GF-D8 (cell line): ENCODE measurements at regions not wholly inside any gene's neighbourhood (a gene's known extent, or its start where the extent isn't known, plus 50 kb on each side); places are given as distances from the start of the nearest gene placed in this dataset.

Experiments
- DNase-seq: peaks from one replicate; lab custom pipeline; 2025; lab: John Stamatoyannopoulos, UW

DNA sequence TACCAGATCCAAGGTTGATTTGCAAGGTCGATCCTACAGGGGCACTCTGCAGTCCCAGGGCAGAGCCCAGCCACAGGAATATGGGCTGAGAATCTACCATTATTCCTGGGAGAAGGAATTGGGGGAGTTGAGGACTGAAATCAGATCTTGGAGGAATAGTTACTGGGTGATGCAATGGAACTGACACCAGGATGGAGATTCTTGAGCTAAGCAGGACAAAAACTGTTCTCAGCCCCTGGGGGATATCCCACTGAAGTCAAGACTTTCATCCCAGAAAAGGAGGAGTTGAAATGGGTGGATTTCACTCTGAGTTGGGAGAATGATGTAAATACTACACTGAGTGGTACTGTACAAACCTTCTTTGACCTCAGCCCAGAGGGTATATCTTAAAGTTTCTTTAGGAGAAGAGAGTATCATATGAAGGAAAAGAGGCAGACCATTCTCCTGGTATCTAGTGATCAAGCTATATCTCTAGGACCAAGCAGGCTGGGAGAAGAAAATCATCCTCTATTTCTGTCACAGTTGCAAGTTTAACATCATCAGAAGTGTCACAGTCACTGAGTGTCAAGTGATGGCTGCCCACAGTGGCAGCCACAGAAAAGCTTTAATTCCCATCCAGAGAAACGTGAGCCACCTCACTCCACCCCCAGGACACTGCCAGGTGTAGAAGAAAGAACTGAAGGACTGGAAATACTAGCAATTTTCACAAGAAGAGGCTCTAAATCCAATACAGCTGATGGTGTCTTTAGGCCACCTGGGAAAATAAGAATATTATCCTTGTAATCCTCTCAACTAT is 181.9 kb downstream of the NUAK1 start:
- no peak for DNase-seq

DNA sequence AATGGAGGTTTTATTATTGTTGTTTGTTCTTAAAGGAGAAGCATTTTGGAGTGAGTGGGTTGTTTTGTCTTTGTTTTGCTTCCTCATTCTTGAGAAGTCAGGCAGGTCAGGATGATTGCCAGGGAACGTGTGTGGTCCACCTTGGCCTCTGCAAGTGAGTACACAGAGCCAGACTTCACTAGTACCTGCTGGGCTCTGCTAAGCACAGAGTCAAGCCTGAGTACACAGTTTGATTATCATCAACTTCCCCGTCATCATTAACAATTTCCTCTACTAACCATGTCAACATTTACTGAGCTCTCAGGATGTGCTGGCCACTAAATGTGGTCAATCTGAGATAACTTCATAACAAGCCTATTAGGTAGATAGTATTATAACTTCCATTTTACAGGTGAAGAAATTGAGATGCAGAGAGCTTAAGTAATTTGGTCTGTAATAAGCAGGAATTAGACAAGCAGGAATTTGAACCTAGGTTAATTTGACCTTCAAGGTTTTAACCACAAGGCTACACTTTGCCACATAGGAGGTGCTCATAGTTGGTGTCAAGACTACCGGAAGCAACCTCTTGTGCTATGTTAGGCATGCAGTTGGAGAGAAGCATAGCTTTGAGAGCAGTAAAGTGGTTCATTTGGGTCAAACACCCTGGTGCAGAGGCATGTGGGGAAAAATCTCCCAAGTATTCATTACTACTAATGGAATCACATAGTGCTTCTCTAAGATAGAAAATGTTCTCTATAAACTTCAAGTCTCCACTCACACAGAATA is 178.3 kb downstream of the NUAK1 start:
- DNase-seq: no peak

DNA sequence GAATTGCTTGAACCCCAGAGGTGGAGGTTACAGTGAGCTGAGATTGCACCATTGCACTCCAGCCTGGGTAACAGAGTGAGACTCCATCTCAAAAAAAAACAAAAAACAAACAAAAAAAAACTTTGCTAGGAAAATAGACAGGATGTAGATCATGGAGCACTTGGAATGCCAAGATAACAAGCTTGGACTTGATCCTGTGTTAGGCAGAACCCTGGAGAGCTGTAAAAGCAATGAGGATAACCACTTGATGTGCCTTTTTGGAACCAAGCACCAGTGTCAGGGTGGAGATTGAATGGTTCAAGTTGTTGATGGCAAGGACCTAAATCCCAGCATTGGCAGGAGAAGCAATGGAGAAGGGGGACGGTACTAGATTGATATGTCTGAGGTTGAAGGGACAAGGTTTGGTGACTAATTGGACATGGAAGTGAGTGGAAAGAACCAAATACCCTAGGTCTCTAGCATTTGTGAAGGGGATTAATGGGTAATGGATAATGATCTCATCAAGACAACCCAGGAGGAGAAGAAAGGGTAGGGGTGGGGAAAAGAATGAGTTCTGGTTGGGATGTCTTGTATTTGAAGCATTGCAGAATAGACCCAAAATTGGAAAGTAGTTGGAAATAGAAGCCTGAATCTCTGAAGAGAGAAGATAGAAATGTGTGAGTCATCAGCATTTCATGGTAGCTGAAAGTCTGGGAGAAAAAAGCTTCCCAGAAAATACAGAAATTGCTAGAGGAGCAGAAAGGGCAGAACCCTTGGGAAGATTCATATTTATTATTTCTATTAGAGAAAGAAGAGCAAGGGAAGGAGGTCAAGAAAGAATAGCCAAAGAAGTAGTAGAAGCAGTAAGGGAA is 176.7 kb downstream of the NUAK1 start:
- DNase-seq: no peak

DNA sequence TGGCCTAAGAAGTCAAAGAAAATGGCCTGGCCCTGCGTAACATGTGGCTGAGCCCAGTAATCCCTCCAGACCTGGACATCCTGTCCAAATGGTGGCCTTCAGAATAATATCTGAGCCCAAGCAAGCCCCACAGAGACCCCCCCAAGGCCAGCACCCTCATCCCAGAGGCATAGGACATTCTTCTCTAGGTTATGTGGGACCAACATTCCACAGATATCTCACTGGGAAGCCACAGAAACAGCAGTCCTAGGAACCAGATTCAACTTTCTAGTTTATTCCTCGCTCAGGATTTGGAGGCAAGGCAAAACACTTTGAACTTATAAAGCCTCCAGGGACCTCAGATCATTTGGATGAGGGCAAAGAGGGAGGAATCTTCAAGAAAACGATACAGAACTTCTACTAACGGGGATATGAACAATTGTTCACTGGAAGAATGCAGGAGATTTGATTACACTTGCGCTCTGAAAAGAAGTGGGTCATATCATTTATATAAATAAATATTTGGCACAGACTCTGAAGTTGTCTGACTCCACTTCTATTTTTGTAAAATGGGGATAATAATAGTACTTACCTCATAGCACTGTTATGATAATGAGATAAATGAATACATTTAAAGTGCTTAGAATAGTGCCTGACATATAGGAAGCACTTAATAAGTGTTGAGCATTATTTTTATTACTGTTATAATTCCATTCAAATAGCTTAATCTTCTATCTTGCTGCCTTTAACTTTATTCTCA is 171.5 kb downstream of the NUAK1 start:
- DNase-seq: no peak

- DNase-seq: no peak
Observed at GRCh38 chr12:105968025-105968424, 170.7 kb downstream of the NUAK1 start.

DNA sequence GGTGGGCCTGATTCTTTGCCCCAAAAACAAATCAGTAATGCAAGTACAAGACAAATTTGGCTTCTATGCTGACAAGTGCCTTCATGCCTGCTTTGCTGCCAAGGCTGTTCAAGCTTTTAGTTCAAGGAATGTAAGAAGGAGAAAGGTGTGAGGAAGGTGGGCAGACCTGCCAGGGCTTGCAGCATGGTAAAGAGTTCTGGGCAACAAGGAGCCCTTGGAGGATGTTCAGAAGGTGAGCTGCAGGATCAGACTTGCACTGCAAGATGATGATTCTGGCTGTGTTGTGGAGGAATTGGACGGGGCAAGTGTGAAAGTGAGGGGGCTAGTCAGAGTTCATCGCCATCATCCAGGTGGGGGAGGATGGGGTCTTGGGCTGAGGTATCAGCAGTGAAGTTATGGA is 167.9 kb downstream of the NUAK1 start:
- no peak for DNase-seq

GRCh38 chr12:105974738-105975137 is 164.0 kb downstream of the NUAK1 start:
- no peak for DNase-seq

DNA sequence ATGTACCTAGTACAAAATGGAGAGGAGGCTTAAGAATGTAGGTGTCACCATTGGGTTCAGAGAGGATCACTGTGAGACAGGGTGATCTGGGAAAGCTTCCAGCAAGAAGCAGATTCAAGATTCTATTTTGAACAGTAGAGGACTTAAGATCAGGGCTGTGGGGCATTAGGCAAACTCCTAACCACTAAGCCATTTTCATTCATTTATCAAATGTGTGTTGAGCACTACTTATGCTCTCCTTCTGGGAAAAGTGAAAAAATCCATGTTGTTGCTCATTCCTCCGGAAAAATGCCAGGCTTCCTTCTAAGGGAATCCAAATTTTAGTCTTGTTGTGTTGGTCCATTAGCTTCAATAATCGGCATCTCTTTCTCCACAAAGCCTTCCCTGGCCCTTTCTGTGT is 163.4 kb downstream of the NUAK1 start:
- no peak for DNase-seq

DNA sequence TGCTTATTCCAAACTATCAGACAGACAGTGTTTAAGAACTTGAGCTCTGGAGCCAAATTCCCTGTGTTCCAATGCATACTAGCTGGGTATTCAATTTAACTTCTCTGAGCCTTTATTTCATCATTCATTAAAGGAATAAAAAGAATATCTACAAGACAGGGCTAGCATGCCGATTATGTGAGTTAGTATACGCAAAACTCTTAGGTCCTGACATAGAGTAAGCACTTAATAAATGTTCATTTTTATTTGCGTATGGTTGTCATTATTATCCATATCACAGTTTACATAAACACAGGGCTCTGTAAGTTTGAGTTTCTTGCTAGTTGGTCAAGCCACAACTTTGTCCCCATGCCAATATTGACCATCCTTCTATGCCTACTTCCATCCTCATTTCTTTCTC is 161.5 kb downstream of the NUAK1 start:
- DNase-seq: no peak

- no peak for DNase-seq
Observed at GRCh38 chr12:105977652-105978051, 161.1 kb downstream of the NUAK1 start.

DNA sequence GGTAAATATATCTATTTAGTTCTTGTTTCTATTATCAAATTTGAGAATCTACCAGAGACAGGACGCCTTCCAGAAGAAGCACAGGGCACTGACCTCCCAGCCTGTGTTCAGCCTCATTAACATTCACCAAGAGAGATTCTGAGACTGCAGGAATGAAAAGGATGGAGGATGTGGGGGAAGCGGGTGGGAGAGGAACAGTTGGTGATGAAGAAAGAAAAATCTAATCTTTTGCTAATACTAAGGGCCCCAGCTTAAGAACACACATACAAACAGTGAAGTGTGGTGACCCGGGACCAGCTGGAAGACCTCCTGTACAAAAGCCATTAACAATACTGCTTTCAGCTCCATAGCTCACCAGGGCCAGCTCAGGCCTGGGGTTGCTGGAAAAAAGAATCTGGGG is 160.5 kb downstream of the NUAK1 start:
- DNase-seq: no peak

DNA sequence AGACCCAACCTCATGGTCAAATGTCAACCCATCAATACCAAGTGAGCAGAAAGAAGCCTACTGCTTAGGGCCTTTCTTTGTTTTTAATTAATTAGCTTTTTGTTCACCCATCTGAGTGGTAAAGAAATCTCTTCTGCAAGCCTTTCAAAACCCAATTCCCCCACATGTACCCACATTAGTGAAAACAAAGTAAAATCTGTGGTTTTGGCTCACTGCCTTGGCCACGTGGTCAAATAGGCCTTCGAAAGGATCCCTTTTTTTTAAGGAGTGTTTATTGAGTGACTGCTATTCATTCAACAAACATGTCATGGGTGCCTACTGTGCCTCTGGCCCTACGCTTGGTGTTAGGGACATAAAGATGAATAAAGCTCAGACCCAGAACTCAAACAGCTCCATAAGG is 160.1 kb downstream of the NUAK1 start:
- DNase-seq: no peak

DNA sequence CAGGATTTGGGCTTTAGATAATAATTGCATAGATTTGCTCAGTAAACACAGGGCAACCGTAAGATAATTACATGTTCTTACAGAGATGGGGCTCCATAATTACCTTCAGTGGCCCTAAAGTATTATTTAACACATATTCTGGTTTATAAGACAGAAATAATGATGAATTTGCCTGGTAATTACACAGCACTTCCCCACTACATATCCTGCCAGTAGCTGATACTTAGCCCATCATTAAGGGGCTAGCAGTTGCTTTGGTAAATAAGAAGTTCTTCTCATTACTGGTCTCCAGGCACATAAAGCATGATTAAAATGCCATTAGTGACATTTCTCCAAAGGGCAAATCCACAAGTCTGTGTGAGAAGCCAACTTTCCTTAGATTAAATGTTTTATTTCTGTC is 158.7 kb downstream of the NUAK1 start:
- no peak for DNase-seq

- no peak for DNase-seq
Observed at GRCh38 chr12:105980533-105980932, 158.2 kb downstream of the NUAK1 start.

DNA sequence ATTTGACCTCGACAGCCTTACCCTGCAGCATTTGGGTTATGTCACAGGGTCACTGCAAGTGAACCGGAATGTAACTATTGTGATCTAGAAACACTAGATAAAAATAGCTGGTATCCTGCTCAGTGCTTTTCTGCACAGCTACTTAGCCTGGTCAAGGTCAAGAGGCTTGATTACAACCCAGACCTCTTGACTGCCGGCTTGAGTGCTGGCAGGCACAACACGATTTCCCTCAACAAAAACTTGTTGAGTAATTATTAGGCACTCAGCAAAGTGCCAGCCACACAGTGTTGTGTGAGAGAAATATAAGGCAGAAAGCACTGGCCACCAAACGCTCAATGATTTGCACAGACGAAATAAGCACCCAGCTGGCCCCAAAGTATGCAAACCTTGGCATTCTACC is 156.7 kb downstream of the NUAK1 start:
- no peak for DNase-seq

DNA sequence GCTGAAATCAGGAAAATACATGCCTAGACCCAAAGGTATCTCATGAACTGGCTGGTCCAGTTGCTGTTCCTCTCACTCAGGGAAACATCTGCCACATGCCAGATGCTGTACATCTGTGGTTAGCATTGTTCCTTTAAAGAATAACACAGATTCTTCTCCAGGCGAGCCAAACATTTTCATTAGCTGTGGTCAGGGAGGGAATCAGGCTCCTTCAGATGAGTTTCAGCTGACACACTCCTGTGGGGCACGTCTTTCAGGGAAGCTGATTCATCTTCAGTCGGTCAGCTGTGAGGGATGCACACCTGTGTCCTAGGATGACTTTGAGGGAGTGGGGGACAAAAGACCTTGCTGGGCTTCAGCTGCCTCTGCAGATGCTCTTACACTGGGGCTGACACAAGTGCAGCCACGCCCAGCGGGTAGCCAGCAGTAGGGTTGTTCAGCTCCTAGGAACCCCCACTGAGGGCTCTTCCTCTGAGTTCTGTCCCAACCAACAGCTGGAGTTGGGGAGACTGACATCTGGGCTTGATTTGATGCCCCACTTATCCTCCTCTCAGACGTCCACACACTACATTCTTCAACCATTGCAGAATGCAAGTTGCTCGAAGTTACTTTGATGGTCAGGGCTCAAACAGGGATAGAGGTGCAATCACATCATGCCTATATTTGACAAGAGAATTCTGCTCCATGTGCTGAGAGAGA is 155.0 kb downstream of the NUAK1 start:
- DNase-seq: no peak

- no peak for DNase-seq
Observed at GRCh38 chr12:105985383-105985782, 153.4 kb downstream of the NUAK1 start.

DNA sequence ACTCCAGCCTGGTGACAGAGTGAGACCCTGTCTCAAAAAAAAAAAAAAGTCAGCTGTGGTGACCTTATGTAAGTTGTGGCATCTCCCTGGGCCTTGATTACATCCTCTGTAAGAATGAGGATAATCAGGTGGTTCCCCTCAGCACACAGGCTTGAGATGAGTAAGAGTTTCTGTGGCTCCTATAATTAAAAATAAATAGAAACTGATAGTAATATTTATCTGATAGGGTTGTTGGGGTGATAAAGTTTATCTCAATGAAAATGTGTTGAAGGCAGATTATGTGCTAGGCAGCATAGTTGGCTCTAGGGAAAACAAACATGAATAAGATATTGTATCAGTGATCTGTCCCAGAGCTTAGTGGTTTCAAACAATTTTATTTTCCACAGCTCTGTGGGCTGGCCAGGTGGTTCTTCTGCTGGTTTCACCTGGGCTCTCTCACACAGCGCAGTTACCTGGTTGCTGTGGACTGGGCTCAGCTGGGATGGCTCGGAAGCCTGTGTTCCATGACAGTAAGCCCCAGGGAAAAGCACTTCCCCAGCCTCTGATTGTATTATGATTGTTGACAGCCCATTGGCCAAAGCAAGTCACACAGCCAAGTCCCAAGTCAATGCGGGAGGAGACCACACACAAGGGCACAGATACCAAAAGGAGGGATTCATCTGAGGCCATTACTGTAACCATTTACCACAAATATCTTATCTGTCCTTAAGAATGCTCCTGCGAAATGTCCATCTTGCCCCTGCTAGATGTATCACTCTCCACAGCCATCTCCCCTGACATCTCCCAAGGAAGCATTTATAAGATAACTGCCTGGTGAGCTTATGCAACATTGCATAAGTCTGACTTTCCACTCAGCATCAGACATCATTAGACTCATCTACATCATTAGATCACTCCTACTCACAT is 151.7 kb downstream of the NUAK1 start:
- DNase-seq: no peak

- no peak for DNase-seq
Observed at GRCh38 chr12:105987685-105988035, 151.1 kb downstream of the NUAK1 start.
